Glutamatergic neuron (in vitro differentiated cells): ENCODE measurements at regions not wholly inside any gene's neighbourhood (a gene's known extent, or its start where the extent isn't known, plus 50 kb on each side); places are given as distances from the start of the nearest gene placed in this dataset.

Experiments
- DNase-seq: peaks from one replicate; pipeline ENCODE4 v3.0.0; 2022
- H3K27ac Mint-ChIP-seq: one replicate; pipeline ENCODE4 v1.8.0; 2020; ENCODE audit warnings: mild to moderate bottlenecking, mixed read lengths, inconsistent platforms; ENCODE audit not compliant: unreplicated experiment
- H3K27me3 Mint-ChIP-seq: one replicate; pipeline ENCODE4 v1.8.0; 2020; ENCODE audit warnings: mild to moderate bottlenecking, moderate library complexity, mixed read lengths, inconsistent platforms; ENCODE audit not compliant: unreplicated experiment
- H3K36me3 Mint-ChIP-seq: one replicate; pipeline ENCODE4 v1.8.0; 2020; ENCODE audit warnings: mild to moderate bottlenecking, mixed read lengths, inconsistent platforms; ENCODE audit not compliant: unreplicated experiment
- H3K4me1 Mint-ChIP-seq: one replicate; pipeline ENCODE4 v1.8.0; 2020; ENCODE audit warnings: mild to moderate bottlenecking, low read depth, mixed read lengths, inconsistent platforms; ENCODE audit not compliant: unreplicated experiment
- H3K4me3 Mint-ChIP-seq: one replicate; pipeline ENCODE4 v1.8.0; 2020; ENCODE audit warnings: mild to moderate bottlenecking, mixed read lengths, inconsistent platforms; ENCODE audit not compliant: unreplicated experiment
- H3K9me3 Mint-ChIP-seq: one replicate; pipeline ENCODE4 v1.8.0; 2020; ENCODE audit warnings: mild to moderate bottlenecking, moderate library complexity, mixed read lengths, inconsistent platforms; ENCODE audit not compliant: unreplicated experiment
- TF ChIP-seq, protein P1 (sequence below): fragments of 200-600 bp; sonication (generic); IDR thresholded peaks from one replicate; pipeline ENCODE4 v1.5.0; 2021; ENCODE audit not compliant: partially characterized antibody, unreplicated experiment

DNA sequence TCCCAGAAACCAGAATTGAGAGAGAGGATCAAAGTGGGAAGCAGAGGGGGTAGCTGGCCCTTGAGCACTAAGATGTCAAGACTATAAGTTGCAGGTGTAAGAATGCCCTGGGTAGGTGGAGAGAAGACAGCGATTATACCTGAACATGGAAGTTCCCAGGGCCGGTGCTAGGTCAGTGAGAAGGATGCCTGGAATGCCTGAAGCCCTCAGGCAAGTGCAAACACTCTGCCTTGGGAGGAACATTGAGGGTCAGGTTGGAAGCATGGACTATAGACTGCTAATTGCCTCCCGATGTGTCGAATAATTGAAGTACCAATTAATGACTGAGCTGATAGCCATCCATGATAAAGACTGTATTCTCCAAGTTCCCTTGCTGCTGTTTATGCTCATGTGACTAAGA, 185.5 kb downstream of the DMRT2 start:
- H3K4me1 Mint-ChIP-seq, result no peaks in the 10 kb centered on the region
- DNase-seq, result no peak
- no peak overlapping the region for H3K4me3 Mint-ChIP-seq
- TF ChIP-seq, protein P1, sequence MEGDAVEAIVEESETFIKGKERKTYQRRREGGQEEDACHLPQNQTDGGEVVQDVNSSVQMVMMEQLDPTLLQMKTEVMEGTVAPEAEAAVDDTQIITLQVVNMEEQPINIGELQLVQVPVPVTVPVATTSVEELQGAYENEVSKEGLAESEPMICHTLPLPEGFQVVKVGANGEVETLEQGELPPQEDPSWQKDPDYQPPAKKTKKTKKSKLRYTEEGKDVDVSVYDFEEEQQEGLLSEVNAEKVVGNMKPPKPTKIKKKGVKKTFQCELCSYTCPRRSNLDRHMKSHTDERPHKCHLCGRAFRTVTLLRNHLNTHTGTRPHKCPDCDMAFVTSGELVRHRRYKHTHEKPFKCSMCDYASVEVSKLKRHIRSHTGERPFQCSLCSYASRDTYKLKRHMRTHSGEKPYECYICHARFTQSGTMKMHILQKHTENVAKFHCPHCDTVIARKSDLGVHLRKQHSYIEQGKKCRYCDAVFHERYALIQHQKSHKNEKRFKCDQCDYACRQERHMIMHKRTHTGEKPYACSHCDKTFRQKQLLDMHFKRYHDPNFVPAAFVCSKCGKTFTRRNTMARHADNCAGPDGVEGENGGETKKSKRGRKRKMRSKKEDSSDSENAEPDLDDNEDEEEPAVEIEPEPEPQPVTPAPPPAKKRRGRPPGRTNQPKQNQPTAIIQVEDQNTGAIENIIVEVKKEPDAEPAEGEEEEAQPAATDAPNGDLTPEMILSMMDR, result no peak
- H3K9me3 Mint-ChIP-seq, result peaks cover 1% of the 10 kb centered on the region
- H3K36me3 Mint-ChIP-seq, result no peaks in the 10 kb centered on the region
- H3K27me3 Mint-ChIP-seq, result no peaks in the 10 kb centered on the region
- H3K27ac Mint-ChIP-seq, result no peak overlapping the region

DNA sequence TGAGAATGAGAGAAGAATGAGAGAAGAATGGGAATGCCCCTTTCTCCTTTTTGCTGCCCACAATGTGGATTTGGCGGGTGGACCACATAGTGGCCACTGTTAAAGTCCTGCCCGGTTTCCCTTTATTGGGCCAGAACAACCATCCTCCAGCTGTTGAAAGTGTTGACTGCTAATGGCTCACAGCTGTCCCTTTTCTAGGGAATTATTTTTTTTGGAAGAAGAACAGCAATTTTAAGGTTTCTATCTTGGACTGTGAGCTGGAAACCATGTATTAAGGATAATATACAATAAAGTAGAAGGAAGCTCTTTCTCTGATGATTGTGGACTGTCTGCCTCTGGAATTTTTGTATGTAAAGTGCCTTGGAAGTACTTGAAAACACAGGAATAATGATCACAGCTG, 185.9 kb downstream of the DMRT2 start:
- Mint-ChIP-seq H3K4me1 (no peaks in the 10 kb centered on the region), H3K9me3 (peaks cover 1% of the 10 kb centered on the region), H3K27ac (no peak overlapping the region), H3K27me3 (no peaks in the 10 kb centered on the region), H3K36me3 (no peaks in the 10 kb centered on the region), H3K4me3 (no peak overlapping the region)
- TF ChIP-seq, protein P1, result no peak
- no peak for DNase-seq

DNA sequence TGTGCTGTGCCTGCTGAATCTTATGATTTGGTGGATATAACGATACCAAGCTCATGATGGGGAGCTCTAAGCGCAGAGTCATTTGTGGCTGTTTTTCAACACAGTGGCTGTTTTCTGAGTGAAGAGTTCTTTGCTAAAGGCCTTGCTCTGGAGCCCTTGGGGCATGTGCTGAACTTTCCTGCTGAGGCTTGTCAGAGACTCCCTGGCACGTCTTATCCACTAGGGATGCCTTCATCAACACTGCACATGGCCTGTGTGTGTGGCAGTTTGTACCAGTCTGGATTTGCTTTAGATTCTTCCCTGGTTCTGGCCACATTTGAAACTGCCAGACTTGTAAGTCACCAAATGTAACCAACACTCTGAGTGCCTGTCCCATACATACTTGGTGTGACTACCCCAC, 188.2 kb downstream of the DMRT2 start:
- H3K4me3 Mint-ChIP-seq, result no peak overlapping the region
- DNase-seq, result no peak
- H3K27me3 Mint-ChIP-seq, result no peaks in the 10 kb centered on the region
- H3K27ac Mint-ChIP-seq, result no peak overlapping the region
- H3K9me3 Mint-ChIP-seq, result peaks cover 1% of the 10 kb centered on the region
- TF ChIP-seq, protein P1, result no peak
- no peaks in the 10 kb centered on the region for H3K36me3 Mint-ChIP-seq
- H3K4me1 Mint-ChIP-seq, result no peaks in the 10 kb centered on the region

DNA sequence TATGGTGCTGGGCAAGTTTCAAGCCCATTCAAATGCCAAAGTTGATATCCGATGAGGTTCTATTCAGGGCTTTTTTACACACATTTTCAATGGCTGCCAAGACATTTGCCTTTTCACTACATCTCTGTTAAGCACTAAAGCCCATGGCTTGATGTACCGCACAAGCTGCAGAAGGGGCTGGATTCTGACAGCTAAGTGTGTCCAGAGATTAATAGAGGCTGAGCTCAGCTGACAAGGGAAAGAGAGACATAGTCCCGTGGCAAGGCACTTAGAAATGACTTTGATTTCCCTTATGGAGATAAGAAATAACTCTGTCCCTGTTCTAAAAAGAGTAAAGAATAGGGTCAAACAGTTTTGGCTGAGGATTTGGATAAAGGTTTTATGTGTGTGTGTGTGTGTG, 198.6 kb downstream of the DMRT2 start:
- Mint-ChIP-seq H3K36me3 (no peaks in the 10 kb centered on the region), H3K4me1 (no peaks in the 10 kb centered on the region), H3K27ac (no peak overlapping the region)

More for the DNA sequence above, 198.6 kb downstream of the DMRT2 start:
- Mint-ChIP-seq H3K9me3 (no peaks in the 10 kb centered on the region), H3K27me3 (peaks cover 1% of the 10 kb centered on the region), H3K4me3 (no peak overlapping the region)
- DNase-seq, result no peak
- TF ChIP-seq, protein P1, result no peak
